ENCODE measurements at regions not wholly inside any gene's neighbourhood (a gene's known extent, or its start where the extent isn't known, plus 50 kb on each side); places are given as distances from the start of the nearest gene placed in this dataset.

GRCh38 chr13:21997726-21998125 is 326.9 kb downstream of the FGF9 start:
- Histone ChIP-seq H3K4me1 (no peaks in the 10 kb centered on the region), H3K36me3 (no peaks in the 10 kb centered on the region), H3K27me3 (peaks cover 0 to 9% (median 0%) of the 10 kb centered on the region in 3 donors), H3K4me3 (no peak overlapping the region), H3K27ac (no peak overlapping the region), H3K9me3 (no peaks in the 10 kb centered on the region)
- 74 to 93% (median 84%) methylated on average over 2 of the region's 2 CpGs for WGBS, 5 donors
- no peak for DNase-seq
- intact Hi-C loops (cut with DNase I; ENCODE audit: low total_unique reads) = no loop called here
- TF ChIP-seq EP300 (IDR thresholded peaks at IDR 0.05) = no peak
- TF ChIP-seq POLR2AphosphoS5 (IDR thresholded peaks at IDR 0.05) = no peak
- TF ChIP-seq POLR2A (IDR thresholded peaks at IDR 0.05) = no peak
- TF ChIP-seq CTCF (IDR thresholded peaks at IDR 0.05) = no peak

GRCh38 chr13:21998279-21998990 is 327.6 kb downstream of the FGF9 start:
- intact Hi-C loops (cut with DNase I; ENCODE audit: low total_unique reads) = no loop called here
- Histone ChIP-seq H3K27ac (no peak overlapping the region), H3K4me3 (no peak overlapping the region), H3K9me3 (no peaks in the 10 kb centered on the region), H3K4me1 (no peaks in the 10 kb centered on the region), H3K36me3 (no peaks in the 10 kb centered on the region), H3K27me3 (peaks cover 0 to 9% (median 0%) of the 10 kb centered on the region in 3 donors)
- WGBS, 5 donors = 57 to 74% (median 63%) methylated on average over 12 of the region's 12 CpGs
- DNase-seq = no peak
- TF ChIP-seq POLR2A (IDR thresholded peaks at IDR 0.05) = no peak
- TF ChIP-seq CTCF (IDR thresholded peaks at IDR 0.05) = no peak
- TF ChIP-seq POLR2AphosphoS5 (IDR thresholded peaks at IDR 0.05) = no peak
- no peak for TF ChIP-seq EP300 (IDR thresholded peaks at IDR 0.05)

GRCh38 chr13:21999666-22000065 is 328.8 kb downstream of the FGF9 start:
- H3K9me3 ChIP-seq = no peaks in the 10 kb centered on the region
- H3K4me1 ChIP-seq = no peaks in the 10 kb centered on the region
- H3K27ac ChIP-seq = no peak overlapping the region
- DNase-seq = no peak
- TF ChIP-seq EP300 (IDR thresholded peaks at IDR 0.05) (no peak), POLR2A (IDR thresholded peaks at IDR 0.05) (no peak), POLR2AphosphoS5 (IDR thresholded peaks at IDR 0.05) (no peak), CTCF (IDR thresholded peaks at IDR 0.05) (no peak)
- no peaks in the 10 kb centered on the region for H3K36me3 ChIP-seq
- H3K27me3 ChIP-seq = peaks cover 0 to 9% (median 0%) of the 10 kb centered on the region in 3 donors
- 79 to 92% (median 85%) methylated on average over 6 of the region's 6 CpGs for WGBS, 5 donors
- intact Hi-C loops (cut with DNase I; ENCODE audit: low total_unique reads) = no loop called here
- H3K4me3 ChIP-seq = no peak overlapping the region

DNA sequence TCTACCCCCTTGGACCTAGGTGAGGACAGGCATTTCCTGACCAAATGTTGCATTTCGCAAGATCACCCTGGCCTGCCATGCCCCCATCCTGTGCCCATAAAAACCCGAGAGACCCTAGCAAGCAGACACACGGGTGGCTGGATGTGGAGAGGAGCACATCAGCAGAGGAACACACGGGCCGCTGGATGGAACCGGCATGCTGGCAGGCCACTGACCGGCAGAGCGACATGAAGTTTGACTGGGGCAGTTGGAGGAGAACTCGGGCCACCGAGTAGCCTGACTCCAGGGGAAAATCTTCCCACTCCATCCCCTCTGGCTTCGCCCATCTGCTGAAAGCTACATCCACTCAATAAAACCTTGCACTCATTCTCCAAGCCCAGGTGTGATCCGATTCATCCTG is 329.3 kb downstream of the FGF9 start:
- 86 to 92% (median 91%) methylated on average over 11 to 12 of the region's 12 CpGs for WGBS, 5 donors
- no peak overlapping the region for H3K4me3 ChIP-seq
- H3K36me3 ChIP-seq = no peaks in the 10 kb centered on the region
- no peak overlapping the region for H3K27ac ChIP-seq
- intact Hi-C loops (cut with DNase I; ENCODE audit: low total_unique reads) = no loop called here
- H3K9me3 ChIP-seq = no peaks in the 10 kb centered on the region
- no peak for DNase-seq
- no peak for TF ChIP-seq CTCF (IDR thresholded peaks at IDR 0.05)
- no peak for TF ChIP-seq POLR2A (IDR thresholded peaks at IDR 0.05)
- TF ChIP-seq EP300 (IDR thresholded peaks at IDR 0.05) = no peak
- TF ChIP-seq POLR2AphosphoS5 (IDR thresholded peaks at IDR 0.05) = no peak
- H3K27me3 ChIP-seq = peaks cover 0 to 9% (median 0%) of the 10 kb centered on the region in 3 donors
- no peaks in the 10 kb centered on the region for H3K4me1 ChIP-seq
